Left forelimb (tissue), 1 donor: ENCODE measurements at regions not wholly inside any gene's neighbourhood (a gene's known extent, or its start where the extent isn't known, plus 50 kb on each side); places are given as distances from the start of the nearest gene placed in this dataset.

Source experiments
- DNase-seq: peaks from one replicate; pipeline ENCODE4 v3.0.0-alpha.2; 2018; ENCODE audit warnings: low spot score

DNA sequence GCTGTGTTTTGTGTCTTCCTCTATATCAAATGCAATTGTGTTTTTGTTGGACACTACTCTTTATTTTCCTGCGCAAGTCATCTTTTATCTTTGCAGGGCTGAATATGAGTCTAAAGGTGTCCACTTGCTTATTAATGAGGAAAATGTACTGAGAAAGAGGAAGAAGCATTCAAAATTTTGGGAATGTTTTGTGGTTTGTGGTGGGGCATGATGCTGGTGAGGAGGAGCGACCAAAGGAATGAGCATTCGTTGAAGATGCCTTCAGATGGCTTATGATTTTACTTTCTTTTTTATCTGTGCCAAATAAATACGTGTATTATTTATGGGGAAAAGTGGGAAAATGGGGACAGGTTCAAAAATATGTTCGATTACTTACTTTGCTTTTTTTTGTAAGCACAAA lies 63.9 kb upstream of the SMIM21 start:
- no peak for DNase-seq

- DNase-seq = no peak
These were observed 62.1 kb upstream of the SMIM21 start for GRCh38 chr18:75489493-75490190.

DNA sequence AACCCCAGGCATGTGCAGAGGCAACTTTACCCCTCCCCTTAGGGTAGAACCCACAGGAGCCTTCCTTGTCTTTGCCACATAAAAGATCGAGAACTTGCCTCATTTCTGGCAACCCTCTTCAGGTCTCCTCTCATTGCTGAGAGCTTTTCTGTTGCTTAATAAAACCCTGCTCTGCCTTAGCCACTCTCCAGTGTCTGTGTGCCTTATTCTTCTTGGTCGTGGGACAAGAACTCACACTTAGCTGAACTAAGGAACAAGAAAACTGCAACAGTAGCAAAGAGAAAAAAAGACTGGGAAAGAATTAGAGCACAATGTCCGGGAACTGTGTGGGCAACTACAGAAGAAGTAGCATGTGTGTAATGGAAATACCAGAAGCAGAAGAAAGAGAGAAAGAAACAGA lies 56.2 kb upstream of the SMIM21 start:
- DNase-seq = no peak

GRCh38 chr18:75482880-75483279 lies 55.4 kb upstream of the SMIM21 start:
- no peak for DNase-seq

GRCh38 chr18:75480487-75480886 lies 53.0 kb upstream of the SMIM21 start:
- no peak for DNase-seq

DNA sequence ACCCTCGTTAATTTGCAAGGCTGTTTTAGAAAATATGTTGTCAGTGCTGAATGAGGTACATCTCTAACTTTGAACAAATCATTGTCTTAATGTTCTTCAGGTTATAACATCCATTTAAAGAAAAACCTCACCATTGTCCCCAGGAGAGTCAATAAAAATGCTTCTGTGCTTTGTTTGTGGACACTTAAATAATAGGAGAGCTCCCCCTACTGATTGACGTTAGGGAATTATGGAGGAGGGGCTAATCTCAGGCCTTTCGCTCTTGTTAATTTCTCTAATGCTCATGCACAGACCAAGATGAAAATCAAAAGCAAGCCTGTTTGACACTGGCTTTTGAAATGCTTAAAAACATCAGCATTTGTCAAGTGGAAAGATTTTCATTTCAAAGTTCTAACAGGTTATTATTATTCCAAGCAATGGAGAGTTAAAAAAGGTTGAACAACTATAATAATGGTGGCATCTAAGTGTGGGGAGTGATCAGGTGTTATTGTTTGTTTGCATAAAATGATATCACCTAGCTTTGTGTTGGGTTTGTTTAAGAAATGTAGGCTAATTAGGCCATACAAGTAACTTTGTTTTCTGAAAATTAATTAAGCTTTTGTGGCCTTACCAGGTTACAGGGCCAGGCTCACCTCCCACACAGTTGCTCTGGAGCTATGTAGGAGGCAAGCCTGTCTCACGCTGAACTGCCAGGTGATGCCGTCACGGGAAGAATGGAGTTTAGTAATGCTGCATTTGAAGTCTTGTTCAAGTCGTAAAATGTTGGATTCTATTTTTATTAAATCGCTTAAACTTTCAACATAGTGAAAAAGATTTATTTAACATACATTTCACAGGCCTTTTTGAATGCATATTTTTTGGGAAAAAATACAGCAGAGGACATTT lies 51.7 kb upstream of the SMIM21 start:
- DNase-seq = no peak

GRCh38 chr18:75477900-75478299 lies 50.4 kb upstream of the SMIM21 start:
- DNase-seq = no peak
